Activated CD8-positive, alpha-beta T cell treated with anti-CD3 and anti-CD28 coated beads for 36 hours (primary cell): ENCODE measurements at regions not wholly inside any gene's neighbourhood (a gene's known extent, or its start where the extent isn't known, plus 50 kb on each side); places are given as distances from the start of the nearest gene placed in this dataset.

ENCODE experiments used
- ATAC-seq: fragments of 200-7000 bp; cut with Tn5 transposase; one replicate; pipeline ENCODE4 v1.10.0; 2021; ENCODE audit warnings: mild to moderate bottlenecking, moderate library complexity
- CTCF ChIA-PET: fragments of 350-600 bp; sonication (Branson Sonifier 250); formaldehyde crosslinking; loops from one replicate; lab custom pipeline; 2021; ENCODE audit warnings: antibody characterized with exemption; lab: Charles Lee
- POLR2A ChIA-PET: fragments of 350-600 bp; sonication (Branson Sonifier 250); formaldehyde crosslinking; loops from one replicate; lab custom pipeline; 2021; ENCODE audit warnings: antibody characterized with exemption; lab: Charles Lee
- DNase-seq: peaks from one replicate; pipeline ENCODE4 v3.0.0-alpha.2; 2020
- H3K27ac Mint-ChIP-seq: one replicate; pipeline ENCODE4 v1.8.0; 2021; ENCODE audit warnings: mild to moderate bottlenecking, mixed read lengths
- H3K27me3 Mint-ChIP-seq: one replicate; pipeline ENCODE4 v1.8.0; 2021; ENCODE audit warnings: mixed read lengths
- H3K36me3 Mint-ChIP-seq: one replicate; pipeline ENCODE4 v1.8.0; 2021; ENCODE audit warnings: low read depth, mixed read lengths
- H3K4me1 Mint-ChIP-seq: one replicate; pipeline ENCODE4 v1.8.0; 2021; ENCODE audit warnings: low read depth, mixed read lengths
- H3K4me3 Mint-ChIP-seq: one replicate; pipeline ENCODE4 v1.8.0; 2021; ENCODE audit warnings: mild to moderate bottlenecking, moderate library complexity, mixed read lengths
- H3K9me3 Mint-ChIP-seq: one replicate; pipeline ENCODE4 v1.8.0; 2021; ENCODE audit warnings: mixed read lengths
- CTCF ChIP-seq: fragments of 200-600 bp; IDR thresholded peaks from one replicate; pipeline ENCODE4 v1.8.0; 2022; ENCODE audit warnings: antibody characterized with exemption, mild to moderate bottlenecking
- intact Hi-C: fragments of 100-400 bp; cut with micrococcal nuclease; formaldehyde crosslinking; loops from one replicate; pipeline ENCODE4 v1.10.0; 2022

- H3K27ac Mint-ChIP-seq: no peak overlapping the region
- no peak for TF ChIP-seq CTCF
- no peak for ATAC-seq
- intact Hi-C loops: no loop called here
- H3K36me3 Mint-ChIP-seq: no peaks in the 10 kb centered on the region
- CTCF ChIA-PET: no interaction called here
- no peaks in the 10 kb centered on the region for H3K4me1 Mint-ChIP-seq
- no peak for DNase-seq
- H3K4me3 Mint-ChIP-seq: no peak overlapping the region
- peaks cover 14% of the 10 kb centered on the region for H3K9me3 Mint-ChIP-seq
- H3K27me3 Mint-ChIP-seq: no peaks in the 10 kb centered on the region
- POLR2A ChIA-PET: no interaction called here
These were observed 610.0 kb upstream of the LMO3 start for GRCh38 chr12:17215759-17216570.

GRCh38 chr12:17214929-17215328, 609.0 kb upstream of the LMO3 start:
- H3K36me3 Mint-ChIP-seq: no peaks in the 10 kb centered on the region
- POLR2A ChIA-PET: no interaction called here
- peaks cover 14% of the 10 kb centered on the region for H3K9me3 Mint-ChIP-seq
- no peak overlapping the region for H3K27ac Mint-ChIP-seq
- ATAC-seq (no peak), DNase-seq (no peak)
- H3K27me3 Mint-ChIP-seq: no peaks in the 10 kb centered on the region
- TF ChIP-seq CTCF: no peak
- no peaks in the 10 kb centered on the region for H3K4me1 Mint-ChIP-seq
- CTCF ChIA-PET: no interaction called here
- intact Hi-C loops: no loop called here
- no peak overlapping the region for H3K4me3 Mint-ChIP-seq

- Mint-ChIP-seq H3K36me3 (no peaks in the 10 kb centered on the region), H3K27me3 (no peaks in the 10 kb centered on the region), H3K4me3 (no peak overlapping the region), H3K27ac (no peak overlapping the region), H3K9me3 (peaks cover 5% of the 10 kb centered on the region), H3K4me1 (no peaks in the 10 kb centered on the region)
- POLR2A ChIA-PET: no interaction called here
- intact Hi-C loops: no loop called here
- ATAC-seq: no peak
- CTCF ChIA-PET: no interaction called here
- TF ChIP-seq CTCF: no peak
- no peak for DNase-seq
These were observed 600.6 kb upstream of the LMO3 start for GRCh38 chr12:17206553-17206952.

GRCh38 chr12:17204289-17205054, 598.5 kb upstream of the LMO3 start:
- no peak overlapping the region for H3K4me3 Mint-ChIP-seq

More at GRCh38 chr12:17204289-17205054, 598.5 kb upstream of the LMO3 start:
- no peaks in the 10 kb centered on the region for H3K36me3 Mint-ChIP-seq
- ATAC-seq (no peak), DNase-seq (no peak)
- H3K27me3 Mint-ChIP-seq: no peaks in the 10 kb centered on the region
- intact Hi-C loops: no loop called here
- POLR2A ChIA-PET: no interaction called here
- peaks cover 3% of the 10 kb centered on the region for H3K9me3 Mint-ChIP-seq
- TF ChIP-seq CTCF: no peak
- CTCF ChIA-PET: no interaction called here
- no peak overlapping the region for H3K27ac Mint-ChIP-seq
- no peaks in the 10 kb centered on the region for H3K4me1 Mint-ChIP-seq
